ENCODE measurements at regions not wholly inside any gene's neighbourhood (a gene's known extent, or its start where the extent isn't known, plus 50 kb on each side); places are given as distances from the start of the nearest gene placed in this dataset.

DNA sequence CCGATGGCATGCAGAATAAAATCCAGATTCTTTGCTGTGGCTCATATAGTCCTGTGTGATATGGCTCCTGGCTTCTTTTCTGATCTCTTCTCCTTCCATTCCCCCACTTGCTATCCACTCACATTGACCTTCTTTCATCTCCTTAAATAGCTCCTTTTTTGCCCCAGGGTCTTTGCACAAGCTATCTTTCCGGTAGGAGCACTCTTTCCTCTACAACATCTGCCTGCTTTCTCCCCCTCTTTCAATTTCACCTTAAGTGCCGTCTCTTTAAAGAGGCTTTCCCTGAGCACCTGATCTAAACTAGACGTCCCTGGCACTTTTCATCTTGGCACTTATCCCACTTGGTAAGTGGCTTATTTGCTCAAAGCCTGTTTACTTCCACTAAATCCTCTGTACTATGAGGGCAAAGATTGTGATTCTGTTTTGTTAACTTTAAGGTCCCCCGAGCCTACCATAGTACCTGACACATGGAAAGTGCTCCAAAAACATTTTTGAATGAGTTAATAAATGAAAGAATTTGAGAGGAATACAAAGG, 323.3 kb upstream of the TLE3 start:
- Histone ChIP-seq H3K4me1 (ENCODE audit: control insufficient read depth, insufficient read depth, low read length) (peaks cover 4% of the 10 kb centered on the region; the same call in 1 of the 2 replicates), H3K9me3 (ENCODE audit: control insufficient read depth, insufficient read depth, low read depth, low read length) (0 out of 2 replicates have a peak, but pooled peaks cover 4% of the 10 kb centered on the region), H3K4me3 (ENCODE audit: low read depth, low read length) (no peak overlapping the region), H3K9ac (ENCODE audit: low read length) (no peak overlapping the region), H3K27ac (ENCODE audit: low read depth, low read length) (no peak overlapping the region), H3K36me3 (ENCODE audit: control insufficient read depth, insufficient read depth, low read length) (no peaks in the 10 kb centered on the region), H3K27me3 (ENCODE audit: control insufficient read depth, insufficient read depth, low read length) (peaks cover 7% of the 10 kb centered on the region; the same call in 1 of the 2 replicates)

DNA sequence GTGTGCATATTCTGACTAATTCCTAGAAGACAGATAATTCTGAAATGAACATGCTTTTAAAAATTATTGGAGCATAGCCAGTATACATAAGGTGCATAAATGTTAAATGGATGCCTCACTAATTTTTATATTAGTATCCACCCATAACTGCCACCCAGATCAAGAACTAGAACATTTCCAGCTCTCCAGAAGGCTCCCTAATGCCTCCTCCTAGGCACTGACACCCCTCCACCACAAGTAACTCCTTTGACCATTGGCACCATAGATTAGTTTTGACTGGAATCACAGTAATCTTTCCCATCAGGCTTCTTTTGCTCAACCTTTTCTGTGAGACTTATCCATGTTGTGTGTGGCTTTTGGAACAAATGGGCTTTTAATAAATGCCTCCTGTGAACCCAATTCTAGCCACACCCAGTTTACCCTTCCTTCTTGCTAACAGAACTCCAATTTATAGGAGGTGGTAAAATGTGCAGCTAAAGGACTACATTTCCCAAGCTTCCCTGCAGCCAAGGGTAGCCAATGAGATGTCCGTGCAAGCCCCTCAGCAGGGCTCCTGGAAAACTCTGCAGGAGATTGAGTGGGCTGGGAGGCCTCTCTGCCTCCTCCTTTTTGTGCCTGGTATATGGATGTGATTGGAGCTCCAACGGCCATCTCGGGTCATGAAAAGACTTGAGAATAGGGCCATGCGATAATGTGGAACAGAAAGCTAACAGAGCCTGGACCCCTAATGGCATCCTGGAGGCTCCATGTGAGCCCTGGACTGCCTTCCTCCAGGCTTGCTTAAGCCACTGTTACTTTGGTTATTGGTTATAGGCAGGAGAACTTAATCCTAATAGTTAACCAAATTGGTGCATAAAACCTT, 322.6 kb upstream of the TLE3 start:
- Histone ChIP-seq H3K9me3 (ENCODE audit: control insufficient read depth, insufficient read depth, low read depth, low read length) (0 out of 2 replicates have a peak, but pooled peaks cover 4% of the 10 kb centered on the region), H3K4me3 (ENCODE audit: low read depth, low read length) (no peak overlapping the region), H3K27ac (ENCODE audit: low read depth, low read length) (no peak overlapping the region), H3K4me1 (ENCODE audit: control insufficient read depth, insufficient read depth, low read length) (peaks cover 4% of the 10 kb centered on the region; the same call in 1 of the 2 replicates), H3K9ac (ENCODE audit: low read length) (no peak overlapping the region), H3K27me3 (ENCODE audit: control insufficient read depth, insufficient read depth, low read length) (peaks cover 7% of the 10 kb centered on the region; the same call in 1 of the 2 replicates), H3K36me3 (ENCODE audit: control insufficient read depth, insufficient read depth, low read length) (no peaks in the 10 kb centered on the region)

DNA sequence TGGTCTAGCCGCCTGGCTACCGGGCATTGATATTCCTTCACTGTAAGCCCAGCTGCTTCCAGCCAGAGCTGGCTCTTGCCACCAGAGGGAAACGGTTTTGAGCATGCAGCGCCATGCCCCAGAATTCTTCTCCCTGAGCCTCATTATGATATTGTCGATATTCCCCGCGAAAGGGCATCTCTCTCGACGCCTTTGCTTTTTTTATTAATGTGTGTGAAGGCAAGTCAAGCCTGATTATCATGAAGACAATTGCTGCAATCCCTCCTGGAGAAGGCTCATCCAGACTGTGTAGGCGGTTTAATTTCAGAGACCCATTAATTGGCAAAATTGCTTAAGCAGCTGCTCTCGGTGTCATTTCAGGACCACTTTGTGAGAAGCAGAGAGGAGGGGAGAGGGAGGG, 321.2 kb upstream of the TLE3 start:
- Histone ChIP-seq H3K4me1 (ENCODE audit: control insufficient read depth, insufficient read depth, low read length) (peaks cover 4% of the 10 kb centered on the region; the same call in 1 of the 2 replicates), H3K27ac (ENCODE audit: low read depth, low read length) (no peak overlapping the region), H3K36me3 (ENCODE audit: control insufficient read depth, insufficient read depth, low read length) (no peaks in the 10 kb centered on the region), H3K4me3 (ENCODE audit: low read depth, low read length) (no peak overlapping the region), H3K27me3 (ENCODE audit: control insufficient read depth, insufficient read depth, low read length) (peaks cover 7% of the 10 kb centered on the region; the same call in 1 of the 2 replicates), H3K9ac (ENCODE audit: low read length) (no peak overlapping the region), H3K9me3 (ENCODE audit: control insufficient read depth, insufficient read depth, low read depth, low read length) (0 out of 2 replicates have a peak, but pooled peaks cover 4% of the 10 kb centered on the region)

DNA sequence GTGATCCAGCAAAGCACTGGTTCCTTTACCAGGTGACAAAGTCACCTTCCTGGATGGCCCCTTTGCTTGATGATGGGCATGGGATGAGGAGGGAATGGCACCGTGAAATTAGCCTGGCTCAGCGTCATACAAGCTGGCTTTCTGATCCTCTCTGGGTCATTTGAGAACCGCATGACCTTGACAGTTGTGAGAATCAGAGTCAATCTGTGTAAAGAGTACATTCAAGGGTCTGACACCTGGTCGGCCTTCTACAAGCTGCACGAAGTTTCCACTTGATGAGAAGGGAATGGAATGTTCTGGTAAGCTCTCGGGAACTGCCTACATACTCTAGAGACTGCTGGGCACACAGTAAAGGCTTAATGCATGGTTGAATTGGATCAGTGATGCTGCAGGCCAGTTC, 319.8 kb upstream of the TLE3 start:
- peaks cover 4% of the 10 kb centered on the region; the same call in 1 of the 2 replicates for H3K4me1 ChIP-seq (ENCODE audit: control insufficient read depth, insufficient read depth, low read length)
- H3K27me3 ChIP-seq (ENCODE audit: control insufficient read depth, insufficient read depth, low read length) = peaks cover 7% of the 10 kb centered on the region; the same call in 1 of the 2 replicates
- H3K4me3 ChIP-seq (ENCODE audit: low read depth, low read length) = no peak overlapping the region
- H3K9ac ChIP-seq (ENCODE audit: low read length) = no peak overlapping the region
- H3K9me3 ChIP-seq (ENCODE audit: control insufficient read depth, insufficient read depth, low read depth, low read length) = 0 out of 2 replicates have a peak, but pooled peaks cover 4% of the 10 kb centered on the region
- H3K27ac ChIP-seq (ENCODE audit: low read depth, low read length) = no peak overlapping the region
- no peaks in the 10 kb centered on the region for H3K36me3 ChIP-seq (ENCODE audit: control insufficient read depth, insufficient read depth, low read length)

DNA sequence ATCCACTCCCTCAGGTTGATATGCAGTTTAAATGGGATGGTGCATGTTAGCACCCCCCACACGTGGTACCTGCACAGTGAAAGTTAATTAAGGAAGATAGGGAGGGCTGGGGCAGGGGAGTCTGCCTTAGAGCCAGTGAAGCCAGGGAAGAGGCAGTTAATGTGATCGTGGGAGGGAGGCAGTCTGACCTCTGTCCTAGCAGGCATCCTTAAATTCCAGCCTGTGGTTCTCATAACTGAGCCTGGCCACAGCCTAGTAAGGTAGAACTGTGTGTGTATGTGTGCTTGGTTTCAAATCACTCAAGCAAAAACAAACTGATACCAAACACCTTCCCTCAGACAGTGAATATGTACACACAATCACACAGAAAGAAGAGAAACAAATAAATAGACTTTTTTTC, 319.1 kb upstream of the TLE3 start:
- H3K27me3 ChIP-seq (ENCODE audit: control insufficient read depth, insufficient read depth, low read length) = peaks cover 7% of the 10 kb centered on the region; the same call in 1 of the 2 replicates

DNA sequence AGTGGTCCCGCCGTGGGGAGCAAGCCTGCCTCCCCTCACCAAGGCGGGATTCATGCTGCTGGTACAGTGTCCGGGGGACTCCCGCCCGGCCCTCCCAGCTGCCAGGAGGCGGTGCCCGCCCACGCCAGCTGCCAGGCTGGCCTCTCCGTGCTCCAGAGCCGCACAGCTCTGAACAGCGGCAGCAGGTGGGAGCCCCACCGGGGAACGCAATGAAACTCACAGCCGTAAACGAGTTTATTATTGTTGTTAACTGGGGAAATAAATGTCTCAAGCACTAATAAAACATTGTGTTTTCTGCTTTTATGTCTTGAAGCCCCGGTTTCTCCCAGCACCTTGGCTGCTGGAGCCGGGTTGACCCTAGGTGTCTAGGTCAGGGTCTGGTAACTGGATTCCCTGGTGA, 317.7 kb upstream of the TLE3 start:
- peaks cover 7% of the 10 kb centered on the region; the same call in 1 of the 2 replicates for H3K27me3 ChIP-seq (ENCODE audit: control insufficient read depth, insufficient read depth, low read length)
- H3K9ac ChIP-seq (ENCODE audit: low read length) = no peak overlapping the region
- H3K9me3 ChIP-seq (ENCODE audit: control insufficient read depth, insufficient read depth, low read depth, low read length) = 0 out of 2 replicates have a peak, but pooled peaks cover 4% of the 10 kb centered on the region
- H3K4me1 ChIP-seq (ENCODE audit: control insufficient read depth, insufficient read depth, low read length) = no peaks in the 10 kb centered on the region
- H3K27ac ChIP-seq (ENCODE audit: low read depth, low read length) = no peak overlapping the region
- no peaks in the 10 kb centered on the region for H3K36me3 ChIP-seq (ENCODE audit: control insufficient read depth, insufficient read depth, low read length)
- no peak overlapping the region for H3K4me3 ChIP-seq (ENCODE audit: low read depth, low read length)

More for the DNA sequence above, 319.1 kb upstream of the TLE3 start:
- H3K4me1 ChIP-seq (ENCODE audit: control insufficient read depth, insufficient read depth, low read length) = peaks cover 4% of the 10 kb centered on the region; the same call in 1 of the 2 replicates
- no peak overlapping the region for H3K4me3 ChIP-seq (ENCODE audit: low read depth, low read length)
- no peak overlapping the region for H3K27ac ChIP-seq (ENCODE audit: low read depth, low read length)
- no peak overlapping the region for H3K9ac ChIP-seq (ENCODE audit: low read length)
- 0 out of 2 replicates have a peak, but pooled peaks cover 4% of the 10 kb centered on the region for H3K9me3 ChIP-seq (ENCODE audit: control insufficient read depth, insufficient read depth, low read depth, low read length)
- H3K36me3 ChIP-seq (ENCODE audit: control insufficient read depth, insufficient read depth, low read length) = no peaks in the 10 kb centered on the region

DNA sequence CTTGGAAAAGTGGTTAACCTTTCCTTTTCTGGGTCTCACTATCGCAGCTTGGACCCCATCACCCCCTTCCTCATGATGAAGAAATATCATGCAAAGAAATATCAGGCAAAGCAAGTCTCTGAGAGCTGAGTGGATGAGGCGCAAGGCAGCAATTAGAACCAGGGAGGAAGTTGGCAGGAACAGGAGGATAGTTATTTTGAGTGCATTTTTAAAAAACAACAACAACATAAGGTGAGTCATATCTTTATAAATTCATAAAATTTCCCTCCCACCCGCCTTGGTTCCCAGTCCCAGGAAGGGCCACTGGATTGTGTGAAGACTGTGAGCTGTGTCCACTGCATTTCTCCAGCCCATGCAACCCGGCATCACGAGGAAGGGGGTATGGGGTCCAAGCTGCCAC, 316.9 kb upstream of the TLE3 start:
- Histone ChIP-seq H3K9me3 (ENCODE audit: control insufficient read depth, insufficient read depth, low read depth, low read length) (0 out of 2 replicates have a peak, but pooled peaks cover 4% of the 10 kb centered on the region), H3K27me3 (ENCODE audit: control insufficient read depth, insufficient read depth, low read length) (peaks cover 7% of the 10 kb centered on the region; the same call in 1 of the 2 replicates), H3K9ac (ENCODE audit: low read length) (no peak overlapping the region), H3K4me3 (ENCODE audit: low read depth, low read length) (no peak overlapping the region), H3K4me1 (ENCODE audit: control insufficient read depth, insufficient read depth, low read length) (no peaks in the 10 kb centered on the region), H3K27ac (ENCODE audit: low read depth, low read length) (no peak overlapping the region), H3K36me3 (ENCODE audit: control insufficient read depth, insufficient read depth, low read length) (no peaks in the 10 kb centered on the region)

DNA sequence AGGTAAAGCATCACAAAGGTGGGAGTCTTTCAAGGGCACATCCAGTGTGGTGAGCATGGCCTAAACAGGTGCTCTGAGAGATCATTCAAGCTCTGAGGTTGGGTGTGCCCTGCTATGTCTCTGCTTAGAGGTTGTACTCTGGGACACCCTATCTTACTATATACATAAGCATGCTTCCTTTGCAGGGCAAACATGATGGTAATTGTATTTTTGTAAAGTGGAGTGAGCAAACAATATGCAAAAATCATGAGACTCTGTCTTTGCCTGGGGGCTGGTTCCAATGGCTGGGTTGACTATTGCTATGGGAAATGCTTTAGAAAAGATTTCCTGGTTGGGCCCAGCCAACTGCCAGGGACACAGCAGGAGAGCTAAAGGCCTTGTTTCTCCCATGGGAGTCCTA, 315.1 kb upstream of the TLE3 start:
- Histone ChIP-seq H3K4me3 (ENCODE audit: low read depth, low read length) (no peak overlapping the region), H3K4me1 (ENCODE audit: control insufficient read depth, insufficient read depth, low read length) (no peaks in the 10 kb centered on the region), H3K27me3 (ENCODE audit: control insufficient read depth, insufficient read depth, low read length) (peaks cover 4% of the 10 kb centered on the region; the same call in 1 of the 2 replicates), H3K36me3 (ENCODE audit: control insufficient read depth, insufficient read depth, low read length) (no peaks in the 10 kb centered on the region), H3K27ac (ENCODE audit: low read depth, low read length) (no peak overlapping the region), H3K9ac (ENCODE audit: low read length) (no peak overlapping the region), H3K9me3 (ENCODE audit: control insufficient read depth, insufficient read depth, low read depth, low read length) (peaks cover 12% of the 10 kb centered on the region)

DNA sequence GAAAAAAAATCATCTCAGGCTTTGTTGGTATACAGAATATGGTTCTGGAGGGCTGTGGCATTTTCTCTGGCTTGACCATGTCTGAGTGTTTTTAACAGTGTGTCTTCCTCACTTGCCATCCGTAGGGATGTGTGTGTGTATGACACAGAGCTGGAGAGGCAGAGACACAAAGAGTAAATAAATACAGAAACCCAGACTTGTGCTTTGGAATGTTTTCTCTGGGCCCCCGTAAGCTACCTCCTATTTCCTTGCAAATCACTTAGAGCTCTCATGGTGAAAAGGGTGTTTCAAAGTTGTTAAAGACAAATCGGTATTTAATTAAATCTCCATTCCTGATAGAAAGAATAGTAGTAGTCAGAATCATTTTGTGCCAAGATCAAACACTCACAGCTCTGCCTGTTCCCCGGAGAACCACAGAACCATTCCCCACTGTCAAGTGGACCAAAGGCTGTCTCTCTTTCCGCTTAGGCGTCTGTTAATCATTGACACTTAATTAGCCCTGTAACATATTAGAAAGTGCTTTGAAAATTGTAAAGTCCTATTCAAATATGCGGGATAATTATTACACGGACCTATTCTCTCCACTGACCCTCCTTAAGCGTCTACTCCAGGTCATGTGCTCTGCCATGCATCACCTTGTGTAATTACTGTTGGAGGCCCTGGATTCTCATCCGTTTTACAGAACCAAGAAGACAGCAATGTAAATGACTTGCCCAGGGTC, 313.6 kb upstream of the TLE3 start:
- Histone ChIP-seq H3K9me3 (ENCODE audit: control insufficient read depth, insufficient read depth, low read depth, low read length) (peaks cover 12% of the 10 kb centered on the region), H3K27ac (ENCODE audit: low read depth, low read length) (no peak overlapping the region), H3K4me1 (ENCODE audit: control insufficient read depth, insufficient read depth, low read length) (peaks cover 9% of the 10 kb centered on the region), H3K9ac (ENCODE audit: low read length) (no peak overlapping the region), H3K36me3 (ENCODE audit: control insufficient read depth, insufficient read depth, low read length) (no peaks in the 10 kb centered on the region), H3K27me3 (ENCODE audit: control insufficient read depth, insufficient read depth, low read length) (no peaks in the 10 kb centered on the region), H3K4me3 (ENCODE audit: low read depth, low read length) (no peak overlapping the region)

DNA sequence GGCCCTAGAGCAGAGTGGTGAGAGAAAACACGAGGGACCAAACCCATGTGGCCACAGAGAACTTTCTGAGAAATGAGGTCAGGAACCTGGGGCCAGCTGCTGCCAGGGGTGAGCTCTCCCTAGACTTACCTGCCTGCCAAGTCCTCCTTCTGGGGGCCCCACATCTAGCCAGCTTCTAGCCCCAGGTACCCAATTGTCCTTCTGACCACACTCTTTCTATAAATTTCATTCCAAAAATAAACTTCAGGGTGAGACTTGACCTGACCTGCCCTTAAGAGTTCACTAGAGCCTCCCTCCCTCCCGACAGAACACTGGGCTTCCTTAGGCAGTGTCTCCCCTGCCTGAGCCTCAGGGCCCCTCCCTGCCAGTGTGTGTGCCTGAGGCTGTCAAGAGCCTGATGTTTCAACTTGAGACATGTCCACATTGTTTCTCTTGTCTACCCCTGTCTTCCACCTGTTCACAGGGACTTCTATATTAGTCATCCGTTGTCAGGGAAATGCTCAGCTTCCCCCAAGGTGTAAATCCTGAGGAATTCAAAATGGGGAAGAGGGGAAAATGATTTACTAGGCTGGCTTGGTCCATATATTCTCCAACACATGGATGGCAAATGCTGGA, 312.8 kb upstream of the TLE3 start:
- no peaks in the 10 kb centered on the region for H3K27me3 ChIP-seq (ENCODE audit: control insufficient read depth, insufficient read depth, low read length)
- no peaks in the 10 kb centered on the region for H3K36me3 ChIP-seq (ENCODE audit: control insufficient read depth, insufficient read depth, low read length)
- no peak overlapping the region for H3K27ac ChIP-seq (ENCODE audit: low read depth, low read length)
- no peak overlapping the region for H3K9ac ChIP-seq (ENCODE audit: low read length)
- no peak overlapping the region for H3K4me3 ChIP-seq (ENCODE audit: low read depth, low read length)
- H3K9me3 ChIP-seq (ENCODE audit: control insufficient read depth, insufficient read depth, low read depth, low read length) = peaks cover 11% of the 10 kb centered on the region
- H3K4me1 ChIP-seq (ENCODE audit: control insufficient read depth, insufficient read depth, low read length) = peaks cover 9% of the 10 kb centered on the region
